ENCODE measurements at regions not wholly inside any gene's neighbourhood (a gene's known extent, or its start where the extent isn't known, plus 50 kb on each side); places are given as distances from the start of the nearest gene placed in this dataset.

DNA sequence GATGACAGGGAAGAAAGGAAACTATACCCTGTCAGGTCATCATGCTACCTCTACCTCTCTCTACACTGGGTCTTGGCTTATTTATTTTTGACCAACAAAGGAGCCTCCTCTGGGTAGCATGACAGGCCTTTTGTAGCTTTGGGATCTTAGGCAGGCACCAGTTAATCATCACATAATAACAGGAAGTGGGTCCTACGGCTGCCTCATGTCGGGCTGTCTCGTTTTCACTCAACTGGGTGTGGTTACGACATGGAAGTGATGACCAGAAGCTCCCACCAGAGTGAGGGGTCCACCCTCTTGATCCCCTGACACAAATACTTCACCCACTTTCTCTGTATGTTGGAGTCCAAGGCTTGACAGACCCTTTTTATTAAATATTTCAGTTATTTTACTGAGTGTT, 105.3 kb downstream of the CD47 start:
- FAIRE-seq (no peak), ATAC-seq (peak; percentile 97), DNase-seq (ENCODE audit: low read depth, low spot score) (peak; percentile 13)
- WGBS (ENCODE audit: insufficient coverage, insufficient replicate concordance, low lambda C conversion rate, missing lambda C conversion rate) = 0% methylated on average over 4 of the region's 4 CpGs
- Histone ChIP-seq H3K9me3 (replicated peaks; ENCODE audit: control insufficient read depth, insufficient read depth, low read length) (no peaks in the 10 kb centered on the region), H3K36me3 (ENCODE audit: control insufficient read depth in 2 of 2, insufficient read depth in 2 of 2, low read length in 1 of 2) (no peaks in the 10 kb centered on the region), H3K4me3 (no peak overlapping the region), H2AFZ (ENCODE audit: control insufficient read depth, low read depth, low read length) (peak overlapping the region; percentile 69), H3K4me1 (ENCODE audit: control insufficient read depth, insufficient read depth, low read length) (no peaks in the 10 kb centered on the region), H3K79me2 (ENCODE audit: control insufficient read depth, insufficient read depth, low read length) (no peaks in the 10 kb centered on the region), H3K27ac (ENCODE audit: control insufficient read depth, insufficient read depth) (no peak overlapping the region), H3K4me2 (ENCODE audit: control insufficient read depth, insufficient read depth) (peak overlapping the region; percentile 46), H3K9ac (ENCODE audit: control insufficient read depth, insufficient read depth, low read length) (no peak overlapping the region), H4K20me1 (ENCODE audit: control insufficient read depth, insufficient read depth) (no peaks in the 10 kb centered on the region), H3K27me3 (replicated peaks in 1 of 2; ENCODE audit: control insufficient read depth in 2 of 2, insufficient read depth in 2 of 2, low read length in 1 of 2) (no peaks in the 10 kb centered on the region)
- in situ Hi-C loops (cut with MboI) = no loop called here
- SMC1A ChIA-PET (ENCODE audit: uncharacterized antibody, unreplicated experiment) = interaction anchor here (0.8 to 1.7 kb wide), 9 partner anchors 9 to 402 kb away, joined by 3 to 4 read pairs (median 3); no protein-coding TSS in a partner anchor
- no TSS peak for BruUV-seq (replicated peaks)
- intact Hi-C loops (cut with micrococcal nuclease; ENCODE audit: unreplicated experiment) = no loop called here
- CTCF ChIA-PET = no interaction called here
- POLR2A ChIA-PET = no interaction called here
- RAD21 ChIA-PET (ENCODE audit: unreplicated experiment) = interaction anchor here (0.7 kb wide), 1 partner anchor 58 kb away, joined by 3 read pairs; no protein-coding TSS in a partner anchor
- peak; percentile 51; the same call in 1 of the 2 replicates for TF ChIP-seq JUNB (IDR thresholded peaks at IDR 0.05)
- peak in 1 of 2 experiments; percentile 62; a peak in 1 of 4 replicates for TF ChIP-seq EP300 (IDR thresholded peaks at IDR 0.05; ENCODE audit: borderline replicate concordance in 1 of 2, control insufficient read depth in 1 of 2, low read depth in 2 of 2, low read length in 2 of 2)
- TF ChIP-seq RB1 (IDR thresholded peaks at IDR 0.05; ENCODE audit: borderline replicate concordance) = no peak
- 0 out of 2 replicates have a peak, but pooled peaks have one; percentile 30 for TF ChIP-seq RUNX3 (IDR thresholded peaks at IDR 0.05; ENCODE audit: low read length)
- TF ChIP-seq MYB (IDR thresholded peaks at IDR 0.05; ENCODE audit: borderline replicate concordance, low read depth, low read length) = no peak
- TF ChIP-seq, protein P1, sequence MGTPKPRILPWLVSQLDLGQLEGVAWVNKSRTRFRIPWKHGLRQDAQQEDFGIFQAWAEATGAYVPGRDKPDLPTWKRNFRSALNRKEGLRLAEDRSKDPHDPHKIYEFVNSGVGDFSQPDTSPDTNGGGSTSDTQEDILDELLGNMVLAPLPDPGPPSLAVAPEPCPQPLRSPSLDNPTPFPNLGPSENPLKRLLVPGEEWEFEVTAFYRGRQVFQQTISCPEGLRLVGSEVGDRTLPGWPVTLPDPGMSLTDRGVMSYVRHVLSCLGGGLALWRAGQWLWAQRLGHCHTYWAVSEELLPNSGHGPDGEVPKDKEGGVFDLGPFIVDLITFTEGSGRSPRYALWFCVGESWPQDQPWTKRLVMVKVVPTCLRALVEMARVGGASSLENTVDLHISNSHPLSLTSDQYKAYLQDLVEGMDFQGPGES (IDR thresholded peaks at IDR 0.05) = no peak
- no peak for TF ChIP-seq POLR2AphosphoS5 (IDR thresholded peaks at IDR 0.05; ENCODE audit: low read length)
- no peak for TF ChIP-seq TARDBP (IDR thresholded peaks at IDR 0.05; ENCODE audit: borderline replicate concordance)
- peak; percentile 52; the same call in 1 of the 2 replicates for TF ChIP-seq MTA2 (IDR thresholded peaks at IDR 0.05; ENCODE audit: low read depth)
- no peak for TF ChIP-seq ZSCAN29 (IDR thresholded peaks at IDR 0.05)
- TF ChIP-seq ATF7 (IDR thresholded peaks at IDR 0.05; ENCODE audit: low read depth) = peak; percentile 21; the same call in 1 of the 2 replicates
- TF ChIP-seq, protein P2, sequence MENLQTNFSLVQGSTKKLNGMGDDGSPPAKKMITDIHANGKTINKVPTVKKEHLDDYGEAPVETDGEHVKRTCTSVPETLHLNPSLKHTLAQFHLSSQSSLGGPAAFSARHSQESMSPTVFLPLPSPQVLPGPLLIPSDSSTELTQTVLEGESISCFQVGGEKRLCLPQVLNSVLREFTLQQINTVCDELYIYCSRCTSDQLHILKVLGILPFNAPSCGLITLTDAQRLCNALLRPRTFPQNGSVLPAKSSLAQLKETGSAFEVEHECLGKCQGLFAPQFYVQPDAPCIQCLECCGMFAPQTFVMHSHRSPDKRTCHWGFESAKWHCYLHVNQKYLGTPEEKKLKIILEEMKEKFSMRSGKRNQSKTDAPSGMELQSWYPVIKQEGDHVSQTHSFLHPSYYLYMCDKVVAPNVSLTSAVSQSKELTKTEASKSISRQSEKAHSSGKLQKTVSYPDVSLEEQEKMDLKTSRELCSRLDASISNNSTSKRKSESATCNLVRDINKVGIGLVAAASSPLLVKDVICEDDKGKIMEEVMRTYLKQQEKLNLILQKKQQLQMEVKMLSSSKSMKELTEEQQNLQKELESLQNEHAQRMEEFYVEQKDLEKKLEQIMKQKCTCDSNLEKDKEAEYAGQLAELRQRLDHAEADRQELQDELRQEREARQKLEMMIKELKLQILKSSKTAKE (IDR thresholded peaks at IDR 0.05; ENCODE audit: low read depth, poor library complexity, severe bottlenecking) = no peak
- TF ChIP-seq BHLHE40 (IDR thresholded peaks at IDR 0.05; ENCODE audit: borderline replicate concordance in 1 of 2, low read depth in 2 of 2, low read length in 1 of 2) = peak in 1 of 2 experiments; percentile 45; a peak in 1 of 4 replicates
- TF ChIP-seq SPI1 (IDR thresholded peaks at IDR 0.05; ENCODE audit: borderline replicate concordance, insufficient read depth, low read depth, low read length) = peak; percentile 93
- no peak for TF ChIP-seq HCFC1 (IDR thresholded peaks at IDR 0.05; ENCODE audit: low read length)
- TF ChIP-seq ASH2L (IDR thresholded peaks at IDR 0.05; ENCODE audit: borderline replicate concordance, low read depth) = no peak
- TF ChIP-seq MXI1 (IDR thresholded peaks at IDR 0.05; ENCODE audit: low read depth, low read length) = no peak
- TF ChIP-seq DPF2 (IDR thresholded peaks at IDR 0.05) = peak; percentile 85
- TF ChIP-seq IKZF1 (conservative IDR thresholded peaks at IDR 0.05) = peak; percentile 53
- TF ChIP-seq IRF4 (IDR thresholded peaks at IDR 0.05; ENCODE audit: low read depth, low read length) = peak; percentile 62; the same call in 1 of the 2 replicates
- TF ChIP-seq TCF12 (IDR thresholded peaks at IDR 0.05; ENCODE audit: low read depth, low read length) = 0 out of 2 replicates have a peak, but pooled peaks have one; percentile 7

All from GM12878 (cell line).